Spleen (tissue), 7 donors: ENCODE measurements at regions not wholly inside any gene's neighbourhood (a gene's known extent, or its start where the extent isn't known, plus 50 kb on each side); places are given as distances from the start of the nearest gene placed in this dataset.

Source experiments
- POLR2A ChIP-seq, 3 donors: fragments of 450-650 bp; IDR thresholded peaks; one replicate each; pipeline ENCODE4 v1.5.1; 2017; ENCODE audit warnings: antibody characterized with exemption in 3 of 3, mild to moderate bottlenecking in 1 of 3
- POLR2AphosphoS5 ChIP-seq, 3 donors: sonication (generic); formaldehyde crosslinking; IDR thresholded peaks; one replicate each; pipeline ENCODE4 v1.5.1; 2017; ENCODE audit warnings: antibody characterized with exemption in 3 of 3
- TF ChIP-seq, protein P1 (sequence below), 11 experiments: fragments of 200-600 bp in 7 of 11; fragments of 450-650 bp in 4 of 11; sonication (generic) in 4 of 11; IDR thresholded peaks in 8 of 11; conservative IDR thresholded peaks in 3 of 11; 1 replicate in 7 of 11; 2 replicates in 4 of 11; pipeline versions ENCODE4 v1.4.0 to v1.8.0; 2016 to 2021; ENCODE audit warnings: antibody characterized with exemption in 11 of 11, inconsistent platforms in 4 of 11, mild to moderate bottlenecking in 1 of 11
- donor health status: DM: no; HTN: no; CAD: no; lungs with moderate emphysema.
- donor health status: DM: no; HTN: no; CAD: no.
- donor health status: DM: no; HTN: no; CAD: no.

DNA sequence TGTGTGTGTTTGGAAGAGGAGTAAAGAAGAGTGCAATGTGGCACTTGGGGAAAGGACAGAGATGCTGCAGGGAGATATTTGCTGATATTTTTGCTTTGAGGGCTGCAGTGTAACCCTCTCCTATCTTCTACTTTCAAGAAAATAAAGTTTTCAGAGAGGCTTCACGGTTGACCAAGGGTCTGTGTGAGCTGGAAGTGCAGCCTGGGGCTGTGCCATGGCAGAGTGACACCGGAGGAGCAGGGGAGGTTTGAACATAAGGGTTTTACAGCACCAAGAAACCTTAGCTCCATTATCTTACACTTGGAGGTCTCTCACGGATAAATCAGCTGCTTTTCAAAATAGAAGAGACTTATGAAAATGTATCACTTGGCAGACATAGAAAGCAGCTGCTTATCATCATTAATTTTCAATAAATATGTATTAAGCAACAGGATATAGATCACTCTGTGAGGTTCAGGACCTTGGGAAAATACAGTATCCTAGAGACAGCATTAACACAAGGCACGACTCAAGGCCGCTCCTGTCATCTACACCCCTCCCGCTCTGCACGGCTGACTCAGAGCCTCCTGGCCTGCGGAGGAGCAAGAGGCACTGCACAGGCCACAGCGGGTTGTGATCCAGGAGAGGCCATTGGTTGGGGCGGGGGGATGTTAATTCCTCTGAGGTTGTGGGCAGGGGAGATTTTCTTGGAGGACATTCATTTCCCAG is 127.8 kb downstream of the COPS8 start:
- TF ChIP-seq, protein P1, sequence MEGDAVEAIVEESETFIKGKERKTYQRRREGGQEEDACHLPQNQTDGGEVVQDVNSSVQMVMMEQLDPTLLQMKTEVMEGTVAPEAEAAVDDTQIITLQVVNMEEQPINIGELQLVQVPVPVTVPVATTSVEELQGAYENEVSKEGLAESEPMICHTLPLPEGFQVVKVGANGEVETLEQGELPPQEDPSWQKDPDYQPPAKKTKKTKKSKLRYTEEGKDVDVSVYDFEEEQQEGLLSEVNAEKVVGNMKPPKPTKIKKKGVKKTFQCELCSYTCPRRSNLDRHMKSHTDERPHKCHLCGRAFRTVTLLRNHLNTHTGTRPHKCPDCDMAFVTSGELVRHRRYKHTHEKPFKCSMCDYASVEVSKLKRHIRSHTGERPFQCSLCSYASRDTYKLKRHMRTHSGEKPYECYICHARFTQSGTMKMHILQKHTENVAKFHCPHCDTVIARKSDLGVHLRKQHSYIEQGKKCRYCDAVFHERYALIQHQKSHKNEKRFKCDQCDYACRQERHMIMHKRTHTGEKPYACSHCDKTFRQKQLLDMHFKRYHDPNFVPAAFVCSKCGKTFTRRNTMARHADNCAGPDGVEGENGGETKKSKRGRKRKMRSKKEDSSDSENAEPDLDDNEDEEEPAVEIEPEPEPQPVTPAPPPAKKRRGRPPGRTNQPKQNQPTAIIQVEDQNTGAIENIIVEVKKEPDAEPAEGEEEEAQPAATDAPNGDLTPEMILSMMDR (IDR thresholded peaks at IDR 0.05 in 8 of 11, conservative IDR thresholded peaks at IDR 0.05 in 3 of 11), result no peak
- TF ChIP-seq POLR2AphosphoS5 (IDR thresholded peaks at IDR 0.05) (peak in 1 of 3 donors; percentile 54), POLR2A (IDR thresholded peaks at IDR 0.05) (no peak)
